Mesothelial cell of epicardium (in vitro differentiated cells): ENCODE measurements at regions not wholly inside any gene's neighbourhood (a gene's known extent, or its start where the extent isn't known, plus 50 kb on each side); places are given as distances from the start of the nearest gene placed in this dataset.

ENCODE experiments used
- DNase-seq, 2 experiments: peaks; one replicate each; pipeline ENCODE4 v3.0.0; 2021; ENCODE audit warnings: low spot score in 2 of 2; ENCODE audit not compliant: unreplicated experiment in 2 of 2
- H3K27ac Mint-ChIP-seq: 2 replicates; pipeline ENCODE4 v1.8.0; 2021; ENCODE audit warnings: mixed read lengths
- H3K27me3 Mint-ChIP-seq: 2 replicates; pipeline ENCODE4 v1.8.0; 2021; ENCODE audit warnings: low read depth, mixed read lengths
- H3K36me3 Mint-ChIP-seq: 2 replicates; pipeline ENCODE4 v1.8.0; 2021; ENCODE audit warnings: mixed read lengths
- H3K4me1 Mint-ChIP-seq: 2 replicates; pipeline ENCODE4 v1.8.0; 2021; ENCODE audit warnings: mixed read lengths
- H3K4me3 Mint-ChIP-seq: 2 replicates; pipeline ENCODE4 v1.8.0; 2021; ENCODE audit warnings: mild to moderate bottlenecking, moderate library complexity, mixed read lengths
- H3K9me3 Mint-ChIP-seq: 2 replicates; pipeline ENCODE4 v1.8.0; 2021; ENCODE audit warnings: mixed read lengths
- CTCF ChIP-seq: fragments of 200-600 bp; sonication (generic); IDR thresholded peaks from one replicate; pipeline ENCODE4 v1.5.0; 2021; ENCODE audit warnings: antibody characterized with exemption; ENCODE audit not compliant: unreplicated experiment

GRCh38 chr14:53517270-53517960 lies 364.3 kb upstream of the DDHD1 start:
- no peak for DNase-seq
- H3K27ac Mint-ChIP-seq, result no peak overlapping the region
- peaks cover 7% of the 10 kb centered on the region for H3K9me3 Mint-ChIP-seq

GRCh38 chr14:53516261-53516774 lies 363.2 kb upstream of the DDHD1 start:
- Mint-ChIP-seq H3K27ac (no peak overlapping the region), H3K4me1 (peaks cover 26% of the 10 kb centered on the region), H3K9me3 (peaks cover 3% of the 10 kb centered on the region), H3K27me3 (no peaks in the 10 kb centered on the region), H3K4me3 (no peak overlapping the region), H3K36me3 (no peaks in the 10 kb centered on the region)
- TF ChIP-seq CTCF, result no peak
- no peak for DNase-seq

More at GRCh38 chr14:53517270-53517960, 364.3 kb upstream of the DDHD1 start:
- Mint-ChIP-seq H3K36me3 (no peaks in the 10 kb centered on the region), H3K4me1 (peaks cover 24% of the 10 kb centered on the region), H3K4me3 (no peak overlapping the region), H3K27me3 (no peaks in the 10 kb centered on the region)
- no peak for TF ChIP-seq CTCF

- no peaks in the 10 kb centered on the region for H3K36me3 Mint-ChIP-seq
- H3K4me1 Mint-ChIP-seq, result peaks cover 17% of the 10 kb centered on the region
- no peak overlapping the region for H3K27ac Mint-ChIP-seq
- H3K9me3 Mint-ChIP-seq, result peaks cover 6% of the 10 kb centered on the region
- H3K27me3 Mint-ChIP-seq, result no peaks in the 10 kb centered on the region
- no peak for DNase-seq
- no peak for TF ChIP-seq CTCF
- no peak overlapping the region for H3K4me3 Mint-ChIP-seq
Observed at GRCh38 chr14:53515276-53515675, 362.2 kb upstream of the DDHD1 start.

GRCh38 chr14:53514197-53514596 lies 361.1 kb upstream of the DDHD1 start:
- Mint-ChIP-seq H3K27ac (no peak overlapping the region), H3K4me1 (peaks cover 18% of the 10 kb centered on the region), H3K9me3 (peaks cover 6% of the 10 kb centered on the region), H3K36me3 (no peaks in the 10 kb centered on the region), H3K4me3 (no peak overlapping the region), H3K27me3 (no peaks in the 10 kb centered on the region)
- no peak for DNase-seq
- TF ChIP-seq CTCF, result no peak

- Mint-ChIP-seq H3K27ac (no peak overlapping the region), H3K4me3 (no peak overlapping the region), H3K4me1 (peaks cover 23% of the 10 kb centered on the region), H3K36me3 (no peaks in the 10 kb centered on the region), H3K9me3 (peaks cover 6% of the 10 kb centered on the region), H3K27me3 (no peaks in the 10 kb centered on the region)
- TF ChIP-seq CTCF, result no peak
- no peak for DNase-seq
Observed at GRCh38 chr14:53510281-53510912, 357.3 kb upstream of the DDHD1 start.
